ENCODE measurements at regions not wholly inside any gene's neighbourhood (a gene's known extent, or its start where the extent isn't known, plus 50 kb on each side); places are given as distances from the start of the nearest gene placed in this dataset.
A peak's percentile ranks its signal among the peaks of the same experiment; 100 is the strongest.
"Not testable (repeated sequence)": the region's sequence is repeated elsewhere in the genome, so short reads cannot be mapped to it uniquely, and the experiment has no call there.

- H3K4me1 ChIP-seq (ENCODE audit: control insufficient read depth, insufficient read depth, low read length): no peaks in the 10 kb centered on the region
- DNase-seq (ENCODE audit: low read depth in 4 of 6, low spot score in 6 of 6): no peak
- 87% methylated on average over 5 of the region's 7 CpGs for WGBS (ENCODE audit: insufficient coverage)
Measured at GRCh38 chr12:16844875-16845274, 238.9 kb upstream of the LMO3 start.

DNA sequence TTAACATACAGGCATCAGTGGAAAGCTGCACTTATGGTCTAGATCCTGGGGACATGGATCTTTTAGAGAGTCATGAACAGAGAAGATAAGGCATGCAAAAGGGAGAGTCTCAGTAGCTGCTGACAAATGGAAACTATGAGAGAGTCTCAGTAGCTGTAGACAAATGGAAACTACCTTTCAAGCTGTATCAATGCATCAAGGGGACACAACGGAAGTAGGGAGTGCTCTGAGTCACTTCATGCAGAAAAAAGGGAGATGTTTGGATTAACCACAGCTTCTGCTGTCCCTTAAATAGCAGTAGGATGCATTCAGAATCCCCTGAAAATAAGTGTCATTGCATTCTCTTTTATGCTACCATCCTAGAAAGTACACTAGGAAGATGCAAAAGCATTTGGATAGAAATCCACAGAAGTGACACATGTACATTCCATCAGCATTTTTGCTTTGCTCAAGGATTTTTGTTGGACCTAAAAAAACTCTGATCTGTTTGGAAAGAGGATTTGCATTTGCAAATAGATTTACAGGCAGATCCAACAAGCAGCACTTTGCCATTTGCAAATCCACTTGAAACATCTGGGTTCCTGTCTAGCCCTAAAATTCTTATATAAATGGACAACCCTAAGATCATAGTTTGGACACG is 227.5 kb upstream of the LMO3 start:
- DNase-seq (ENCODE audit: low read depth in 4 of 6, low spot score in 6 of 6): no peak
- no peaks in the 10 kb centered on the region for H3K36me3 ChIP-seq (ENCODE audit: control insufficient read depth, insufficient read depth, low read length)
- H3K4me3 ChIP-seq (ENCODE audit: low read depth, low read length): no peak overlapping the region
- H3K27me3 ChIP-seq (ENCODE audit: control insufficient read depth, insufficient read depth, low read length): no peaks in the 10 kb centered on the region
- no CpG with 5 or more reads among the region's 2 CpGs for WGBS (ENCODE audit: insufficient coverage)
- H3K4me1 ChIP-seq (ENCODE audit: control insufficient read depth, insufficient read depth, low read length): no peaks in the 10 kb centered on the region
- no peak overlapping the region for H3K27ac ChIP-seq (ENCODE audit: low read depth, low read length)
- H3K9me3 ChIP-seq (ENCODE audit: control insufficient read depth, insufficient read depth, low read length): no peaks in the 10 kb centered on the region

More at GRCh38 chr12:16844875-16845274, 238.9 kb upstream of the LMO3 start:
- no peak overlapping the region for H3K27ac ChIP-seq (ENCODE audit: low read depth, low read length)
- no peak overlapping the region for H3K4me3 ChIP-seq (ENCODE audit: low read depth, low read length)
- no peaks in the 10 kb centered on the region for H3K27me3 ChIP-seq (ENCODE audit: control insufficient read depth, insufficient read depth, low read length)
- no peaks in the 10 kb centered on the region for H3K36me3 ChIP-seq (ENCODE audit: control insufficient read depth, insufficient read depth, low read length)
- H3K9me3 ChIP-seq (ENCODE audit: control insufficient read depth, insufficient read depth, low read length): no peaks in the 10 kb centered on the region

DNA sequence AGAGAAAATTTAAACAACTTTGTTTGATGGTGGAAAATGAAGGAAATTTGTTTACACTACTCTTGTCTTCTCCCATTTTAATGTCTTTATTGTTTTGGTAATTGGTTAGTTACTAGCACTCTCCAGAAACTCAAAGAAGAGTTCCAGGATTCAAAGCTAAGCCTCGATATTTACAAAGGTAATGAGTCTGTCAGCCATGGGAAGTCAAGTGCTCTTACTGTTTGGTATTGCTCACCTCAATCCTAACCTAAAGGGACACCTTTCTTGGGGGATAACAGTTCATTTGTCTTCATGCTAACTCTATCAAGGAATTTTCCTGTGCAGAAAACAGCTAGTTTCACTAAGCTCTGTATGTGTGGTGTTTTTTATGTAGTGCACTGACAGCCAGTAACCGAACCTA is 222.9 kb upstream of the LMO3 start:
- no peaks in the 10 kb centered on the region for H3K27me3 ChIP-seq (ENCODE audit: control insufficient read depth, insufficient read depth, low read length)
- H3K27ac ChIP-seq (ENCODE audit: low read depth, low read length): no peak overlapping the region
- DNase-seq (ENCODE audit: low read depth in 4 of 6, low spot score in 6 of 6): no peak
- 29% methylated on average over 1 of the region's 2 CpGs for WGBS (ENCODE audit: insufficient coverage)
- no peaks in the 10 kb centered on the region for H3K9me3 ChIP-seq (ENCODE audit: control insufficient read depth, insufficient read depth, low read length)
- H3K4me1 ChIP-seq (ENCODE audit: control insufficient read depth, insufficient read depth, low read length): no peaks in the 10 kb centered on the region
- H3K36me3 ChIP-seq (ENCODE audit: control insufficient read depth, insufficient read depth, low read length): no peaks in the 10 kb centered on the region
- no peak overlapping the region for H3K4me3 ChIP-seq (ENCODE audit: low read depth, low read length)

DNA sequence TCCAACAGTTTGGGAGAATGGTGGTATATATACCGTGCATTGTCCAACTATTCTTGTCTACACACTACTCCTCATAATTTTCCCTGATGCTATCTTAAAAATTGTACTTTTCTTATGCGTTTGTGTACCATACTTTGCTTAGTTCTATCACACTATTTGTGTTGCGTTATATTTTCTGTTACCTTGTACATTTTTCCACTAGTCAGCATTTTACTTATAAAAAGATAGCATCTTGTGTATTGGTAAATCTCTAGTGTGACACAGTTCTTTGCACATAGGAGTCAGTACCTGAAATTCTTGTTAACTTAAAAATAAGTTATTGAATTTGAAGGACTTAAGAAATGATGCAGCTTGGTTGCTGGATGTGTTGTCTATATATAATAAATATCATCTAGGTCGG is 201.8 kb upstream of the LMO3 start:
- WGBS (ENCODE audit: insufficient coverage): no CpG with 5 or more reads among the region's 4 CpGs
- Histone ChIP-seq H3K27me3 (ENCODE audit: control insufficient read depth, insufficient read depth, low read length) (no peaks in the 10 kb centered on the region), H3K27ac (ENCODE audit: low read depth, low read length) (no peak overlapping the region), H3K36me3 (ENCODE audit: control insufficient read depth, insufficient read depth, low read length) (no peaks in the 10 kb centered on the region), H3K9me3 (ENCODE audit: control insufficient read depth, insufficient read depth, low read length) (no peaks in the 10 kb centered on the region), H3K4me1 (ENCODE audit: control insufficient read depth, insufficient read depth, low read length) (no peaks in the 10 kb centered on the region), H3K4me3 (ENCODE audit: low read depth, low read length) (no peak overlapping the region)
- DNase-seq (ENCODE audit: low read depth in 4 of 6, low spot score in 6 of 6): no peak

DNA sequence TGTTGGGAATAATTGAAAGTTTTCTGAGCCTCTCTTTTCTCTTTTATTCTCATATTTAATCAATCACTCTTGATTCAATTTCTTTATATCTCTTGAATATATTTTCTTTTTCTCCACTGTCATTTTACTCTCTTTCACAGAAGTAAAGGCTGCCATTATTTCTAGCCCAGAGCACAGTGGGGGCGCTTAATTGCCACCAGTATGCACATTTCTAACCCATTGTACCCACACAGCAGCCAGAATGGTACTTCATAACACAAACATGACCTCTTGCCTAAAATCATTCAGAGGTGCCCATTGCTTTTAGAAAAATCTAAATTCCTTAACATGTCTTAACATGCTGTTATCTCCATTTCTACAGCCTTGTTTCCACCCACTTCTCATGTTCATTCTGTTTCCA is 190.2 kb upstream of the LMO3 start:
- DNase-seq (ENCODE audit: low read depth in 4 of 6, low spot score in 6 of 6): no peak
- H3K27me3 ChIP-seq (ENCODE audit: control insufficient read depth, insufficient read depth, low read length): no peaks in the 10 kb centered on the region
- no peak overlapping the region for H3K27ac ChIP-seq (ENCODE audit: low read depth, low read length)
- H3K4me3 ChIP-seq (ENCODE audit: low read depth, low read length): no peak overlapping the region
- no peaks in the 10 kb centered on the region for H3K4me1 ChIP-seq (ENCODE audit: control insufficient read depth, insufficient read depth, low read length)
- H3K9me3 ChIP-seq (ENCODE audit: control insufficient read depth, insufficient read depth, low read length): no peaks in the 10 kb centered on the region
- 67% methylated on average over 1 of the region's 1 CpG for WGBS (ENCODE audit: insufficient coverage)
- no peaks in the 10 kb centered on the region for H3K36me3 ChIP-seq (ENCODE audit: control insufficient read depth, insufficient read depth, low read length)

DNA sequence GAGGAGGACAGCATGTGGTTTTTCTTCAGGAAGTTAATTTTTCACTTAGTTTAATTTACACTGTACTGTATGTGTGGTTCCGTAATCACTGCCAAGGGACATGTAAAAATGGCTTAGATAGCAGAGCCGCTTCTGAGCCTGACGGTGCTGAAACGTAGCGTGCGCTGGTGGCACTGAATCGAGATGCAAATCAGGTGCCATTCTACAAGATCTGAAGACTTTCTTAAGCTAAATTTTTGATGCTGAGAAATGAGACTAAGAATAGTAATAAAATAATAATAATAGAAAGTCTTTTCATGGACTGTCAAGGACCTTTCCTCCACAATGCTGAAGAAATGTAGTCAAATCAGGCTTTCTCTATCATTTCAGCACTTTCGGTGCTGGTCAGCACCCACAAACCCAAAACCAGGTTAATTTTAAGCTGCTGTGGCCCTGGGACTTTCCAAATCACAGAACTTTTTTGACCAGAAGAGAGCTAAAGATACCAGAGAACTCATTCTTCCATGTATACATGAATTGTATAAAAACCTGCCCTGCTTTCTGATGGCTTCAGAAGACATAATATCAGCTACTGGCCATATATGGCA is 183.3 kb upstream of the LMO3 start:
- H3K27me3 ChIP-seq (ENCODE audit: control insufficient read depth, insufficient read depth, low read length): no peaks in the 10 kb centered on the region
- no peaks in the 10 kb centered on the region for H3K36me3 ChIP-seq (ENCODE audit: control insufficient read depth, insufficient read depth, low read length)
- H3K4me1 ChIP-seq (ENCODE audit: control insufficient read depth, insufficient read depth, low read length): no peaks in the 10 kb centered on the region
- DNase-seq (ENCODE audit: low read depth in 4 of 6, low spot score in 6 of 6): peak in 2 of 6 donors; percentile 15 to 83
- H3K9me3 ChIP-seq (ENCODE audit: control insufficient read depth, insufficient read depth, low read length): no peaks in the 10 kb centered on the region
- no peak overlapping the region for H3K4me3 ChIP-seq (ENCODE audit: low read depth, low read length)
- H3K27ac ChIP-seq (ENCODE audit: low read depth, low read length): no peak overlapping the region
- 63% methylated on average over 4 of the region's 8 CpGs for WGBS (ENCODE audit: insufficient coverage)

GRCh38 chr12:16788506-16789203 is 182.7 kb upstream of the LMO3 start:
- H3K4me1 ChIP-seq (ENCODE audit: control insufficient read depth, insufficient read depth, low read length): no peaks in the 10 kb centered on the region
- H3K36me3 ChIP-seq (ENCODE audit: control insufficient read depth, insufficient read depth, low read length): no peaks in the 10 kb centered on the region
- no peaks in the 10 kb centered on the region for H3K27me3 ChIP-seq (ENCODE audit: control insufficient read depth, insufficient read depth, low read length)
- peak in 3 of 6 donors; percentile 3 to 82 (median 20) for DNase-seq (ENCODE audit: low read depth in 4 of 6, low spot score in 6 of 6)
- no peak overlapping the region for H3K27ac ChIP-seq (ENCODE audit: low read depth, low read length)
- H3K9me3 ChIP-seq (ENCODE audit: control insufficient read depth, insufficient read depth, low read length): no peaks in the 10 kb centered on the region
- H3K4me3 ChIP-seq (ENCODE audit: low read depth, low read length): no peak overlapping the region
- WGBS (ENCODE audit: insufficient coverage): no CpG with 5 or more reads among the region's 5 CpGs

DNA sequence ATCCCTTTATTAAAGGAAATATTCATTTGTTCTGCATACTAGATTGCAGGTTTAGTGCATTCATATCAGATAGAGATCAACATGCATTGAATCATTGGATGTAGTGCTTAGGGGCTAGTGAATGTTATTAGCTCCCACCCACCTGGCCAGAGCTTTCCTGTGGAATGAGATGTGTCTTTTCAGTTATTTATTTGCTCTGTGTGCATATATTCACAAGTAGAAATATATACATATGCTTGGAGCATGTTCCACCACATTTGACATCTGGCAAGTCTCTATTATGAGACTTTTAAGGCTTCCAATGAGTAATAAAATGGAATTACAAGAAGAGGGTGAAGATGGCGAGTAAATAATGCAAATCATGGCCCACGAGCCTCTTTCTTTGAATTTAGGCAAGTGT is 180.0 kb upstream of the LMO3 start:
- DNase-seq (ENCODE audit: low read depth in 4 of 6, low spot score in 6 of 6): peak in 1 of 6 donors; percentile 39
- Histone ChIP-seq H3K4me3 (ENCODE audit: low read depth, low read length) (no peak overlapping the region), H3K27me3 (ENCODE audit: control insufficient read depth, insufficient read depth, low read length) (no peaks in the 10 kb centered on the region), H3K27ac (ENCODE audit: low read depth, low read length) (no peak overlapping the region), H3K9me3 (ENCODE audit: control insufficient read depth, insufficient read depth, low read length) (no peaks in the 10 kb centered on the region), H3K4me1 (ENCODE audit: control insufficient read depth, insufficient read depth, low read length) (no peaks in the 10 kb centered on the region), H3K36me3 (ENCODE audit: control insufficient read depth, insufficient read depth, low read length) (no peaks in the 10 kb centered on the region)
- no CpG with 5 or more reads among the region's 2 CpGs for WGBS (ENCODE audit: insufficient coverage)

DNA sequence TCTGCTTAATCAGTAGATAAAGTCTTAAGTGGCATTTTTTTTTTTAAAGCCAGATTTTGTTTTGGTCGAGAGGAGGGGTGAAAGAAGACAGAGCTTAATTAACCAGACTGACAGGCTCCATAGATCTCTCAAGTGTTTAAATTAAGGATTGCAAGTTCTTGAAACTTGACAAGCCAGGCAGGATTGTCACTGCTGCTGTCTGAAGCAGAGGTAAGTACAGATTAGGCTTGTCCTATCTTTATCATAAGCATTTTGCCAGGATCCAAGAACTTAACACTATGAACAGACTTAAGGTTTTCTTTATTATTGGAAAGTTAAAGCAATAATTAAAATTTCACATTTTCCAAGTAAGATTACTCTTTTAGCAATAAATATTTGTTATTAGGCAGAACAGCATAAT is 179.6 kb upstream of the LMO3 start:
- Histone ChIP-seq H3K27me3 (ENCODE audit: control insufficient read depth, insufficient read depth, low read length) (no peaks in the 10 kb centered on the region), H3K27ac (ENCODE audit: low read depth, low read length) (no peak overlapping the region), H3K36me3 (ENCODE audit: control insufficient read depth, insufficient read depth, low read length) (no peaks in the 10 kb centered on the region), H3K4me3 (ENCODE audit: low read depth, low read length) (no peak overlapping the region), H3K4me1 (ENCODE audit: control insufficient read depth, insufficient read depth, low read length) (no peaks in the 10 kb centered on the region), H3K9me3 (ENCODE audit: control insufficient read depth, insufficient read depth, low read length) (no peaks in the 10 kb centered on the region)
- no peak for DNase-seq (ENCODE audit: low read depth in 4 of 6, low spot score in 6 of 6)
- no CpG with 5 or more reads among the region's 1 CpG for WGBS (ENCODE audit: insufficient coverage)

DNA sequence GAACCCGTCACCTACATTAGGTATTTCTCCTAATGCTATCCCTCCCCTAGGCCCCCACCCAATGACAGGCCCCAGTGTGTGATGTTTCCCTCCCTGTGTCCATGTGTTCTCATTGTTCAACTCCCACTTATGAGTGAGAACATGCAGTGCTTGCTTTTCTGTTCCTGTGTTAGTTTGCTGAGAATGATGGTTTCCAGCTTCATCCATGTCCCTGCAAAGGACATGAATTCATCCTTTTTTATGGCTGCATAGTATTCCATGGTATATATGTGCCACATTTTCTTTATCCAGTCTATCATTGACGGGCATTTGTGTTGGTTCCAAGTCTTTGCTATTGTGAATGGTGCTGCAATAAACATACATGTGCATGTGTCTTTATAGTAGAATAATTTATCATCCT is 163.2 kb upstream of the LMO3 start:
- H3K9me3 ChIP-seq (ENCODE audit: control insufficient read depth, insufficient read depth, low read length); H3K27ac ChIP-seq (ENCODE audit: low read depth, low read length); H3K4me3 ChIP-seq (ENCODE audit: low read depth, low read length); H3K36me3 ChIP-seq (ENCODE audit: control insufficient read depth, insufficient read depth, low read length); H3K27me3 ChIP-seq (ENCODE audit: control insufficient read depth, insufficient read depth, low read length); DNase-seq (ENCODE audit: low read depth in 4 of 6, low spot score in 6 of 6); H3K4me1 ChIP-seq (ENCODE audit: control insufficient read depth, insufficient read depth, low read length): not testable (repeated sequence)
- WGBS (ENCODE audit: insufficient coverage): no CpG with 5 or more reads among the region's 2 CpGs

Measured in spinal cord (tissue), 9 donors.